Neural progenitor cell (in vitro differentiated cells): ENCODE measurements at regions not wholly inside any gene's neighbourhood (a gene's known extent, or its start where the extent isn't known, plus 50 kb on each side); places are given as distances from the start of the nearest gene placed in this dataset.

ENCODE experiments used
- CTCF ChIP-seq: fragments of 200-600 bp; sonication (generic); IDR thresholded peaks from 2 replicates; pipeline ENCODE4 v1.5.1; 2017; ENCODE audit warnings: antibody characterized with exemption, mild to moderate bottlenecking
- EZH2 ChIP-seq: fragments of 200-600 bp; sonication (generic); IDR thresholded peaks from 2 replicates; pipeline ENCODE4 v1.6.1; 2017; ENCODE audit warnings: antibody characterized with exemption, mild to moderate bottlenecking, moderate library complexity
- EZH2phosphoT487 ChIP-seq: fragments of 200-600 bp; sonication (generic); IDR thresholded peaks from 2 replicates; pipeline ENCODE4 v1.6.1; 2017; ENCODE audit warnings: antibody characterized with exemption

- TF ChIP-seq CTCF (no peak), EZH2phosphoT487 (no peak), EZH2 (no peak)
Measured at GRCh38 chr16:51321251-51321650, 170.2 kb upstream of the SALL1 start.
